OCI-LY1 (cell line): ENCODE measurements at regions not wholly inside any gene's neighbourhood (a gene's known extent, or its start where the extent isn't known, plus 50 kb on each side); places are given as distances from the start of the nearest gene placed in this dataset.

Experiments
- H2AFZ ChIP-seq: fragments of 200-600 bp; sonication (generic), shearing (Covaris generic); 2 replicates; pipeline ENCODE4 v1.6.0; 2014; ENCODE audit warnings: antibody characterized with exemption, mild to moderate bottlenecking, low read length
- H3F3A ChIP-seq: fragments of 200-600 bp; sonication (generic), shearing (Covaris generic); 2 replicates; pipeline ENCODE4 v1.6.0; 2014; ENCODE audit warnings: mild to moderate bottlenecking, antibody characterized with exemption, low read length, moderate library complexity; ENCODE audit not compliant: insufficient read depth
- H3K27ac ChIP-seq: fragments of 200-600 bp; sonication (generic); 2 replicates; pipeline ENCODE4 v1.5.1; 2014; ENCODE audit warnings: low read length, mixed run types, mild to moderate bottlenecking, low read depth; ENCODE audit not compliant: poor library complexity, severe bottlenecking
- H3K27me3 ChIP-seq: fragments of 200-600 bp; sonication (generic); 2 replicates; pipeline ENCODE4 v1.6.0; 2014; ENCODE audit warnings: antibody characterized with exemption, mild to moderate bottlenecking, low read length, moderate library complexity; ENCODE audit not compliant: insufficient read depth
- H3K36me3 ChIP-seq: fragments of 200-600 bp; sonication (generic); 2 replicates; pipeline ENCODE4 v1.6.1; 2014; ENCODE audit warnings: mild to moderate bottlenecking, antibody characterized with exemption, low read length, moderate library complexity, mixed read lengths; ENCODE audit not compliant: insufficient read depth
- H3K4me1 ChIP-seq: fragments of 200-600 bp; sonication (generic); 2 replicates; pipeline ENCODE4 v1.5.1; 2014; ENCODE audit warnings: mild to moderate bottlenecking, low read length, moderate library complexity; ENCODE audit not compliant: insufficient read depth, severe bottlenecking
- H3K4me2 ChIP-seq: fragments of 200-600 bp; sonication (generic), shearing (Covaris generic); 2 replicates; pipeline ENCODE4 v1.6.1; 2014; ENCODE audit warnings: low read length
- H3K4me3 ChIP-seq: fragments of 200-600 bp; sonication (generic); 2 replicates; pipeline ENCODE4 v1.5.1; 2014; ENCODE audit warnings: low read length, low read depth, mild to moderate bottlenecking, mixed read lengths; ENCODE audit not compliant: poor library complexity, severe bottlenecking
- H3K79me2 ChIP-seq: fragments of 200-600 bp; shearing (Covaris generic); 2 replicates; pipeline ENCODE4 v1.6.1; 2016; ENCODE audit warnings: mixed run types, low read length, mixed read lengths; ENCODE audit not compliant: insufficient read depth
- H3K9ac ChIP-seq: fragments of 200-600 bp; sonication (generic), shearing (Covaris generic); 2 replicates; pipeline ENCODE4 v1.6.1; 2014; ENCODE audit warnings: mild to moderate bottlenecking, low read length, mixed read lengths
- H3K9me2 ChIP-seq: fragments of 200-600 bp; sonication (generic), shearing (Covaris generic); 2 replicates; pipeline ENCODE4 v1.6.1; 2014; ENCODE audit warnings: low read depth, mild to moderate bottlenecking, low read length, mixed read lengths
- H3K9me3 ChIP-seq: fragments of 200-600 bp; shearing (Covaris generic); 2 replicates; pipeline ENCODE4 v1.6.1; 2014; ENCODE audit warnings: low read length, mixed read lengths
- H4K20me1 ChIP-seq: fragments of 200-600 bp; sonication (generic), shearing (Covaris generic); 2 replicates; pipeline ENCODE4 v1.6.0; 2016; ENCODE audit warnings: mild to moderate bottlenecking, low read length; ENCODE audit not compliant: insufficient read depth
- EZH2 ChIP-seq: fragments of 200-600 bp; sonication (generic), shearing (Covaris generic); IDR thresholded peaks from 2 replicates; pipeline ENCODE4 v1.8.0; 2017; ENCODE audit warnings: borderline replicate concordance, mixed run types, mild to moderate bottlenecking, antibody characterized with exemption, low read length, moderate library complexity, mixed read lengths
- TF ChIP-seq, protein P1 (sequence below): fragments of 200-600 bp; sonication (generic), shearing (Covaris generic); IDR thresholded peaks from 2 replicates; pipeline ENCODE4 v1.5.1; 2017; ENCODE audit warnings: mild to moderate bottlenecking, antibody characterized with exemption, low read length, moderate library complexity, mixed read lengths

GRCh38 chr4:114132199-114132598 is 152.8 kb upstream of the ARSJ start:
- H3K9ac ChIP-seq: no peak overlapping the region
- H3F3A ChIP-seq: no peaks in the 10 kb centered on the region
- H3K79me2 ChIP-seq: no peaks in the 10 kb centered on the region
- H3K4me2 ChIP-seq: no peak overlapping the region
- no peaks in the 10 kb centered on the region for H4K20me1 ChIP-seq
- H3K4me1 ChIP-seq: no peaks in the 10 kb centered on the region
- no peaks in the 10 kb centered on the region for H3K9me2 ChIP-seq
- no peak overlapping the region for H2AFZ ChIP-seq
- H3K27ac ChIP-seq: no peak overlapping the region
- H3K27me3 ChIP-seq: no peaks in the 10 kb centered on the region
- no peaks in the 10 kb centered on the region for H3K36me3 ChIP-seq
- H3K9me3 ChIP-seq: no peaks in the 10 kb centered on the region
- H3K4me3 ChIP-seq: no peak overlapping the region
- TF ChIP-seq EZH2: no peak
- TF ChIP-seq, protein P1, sequence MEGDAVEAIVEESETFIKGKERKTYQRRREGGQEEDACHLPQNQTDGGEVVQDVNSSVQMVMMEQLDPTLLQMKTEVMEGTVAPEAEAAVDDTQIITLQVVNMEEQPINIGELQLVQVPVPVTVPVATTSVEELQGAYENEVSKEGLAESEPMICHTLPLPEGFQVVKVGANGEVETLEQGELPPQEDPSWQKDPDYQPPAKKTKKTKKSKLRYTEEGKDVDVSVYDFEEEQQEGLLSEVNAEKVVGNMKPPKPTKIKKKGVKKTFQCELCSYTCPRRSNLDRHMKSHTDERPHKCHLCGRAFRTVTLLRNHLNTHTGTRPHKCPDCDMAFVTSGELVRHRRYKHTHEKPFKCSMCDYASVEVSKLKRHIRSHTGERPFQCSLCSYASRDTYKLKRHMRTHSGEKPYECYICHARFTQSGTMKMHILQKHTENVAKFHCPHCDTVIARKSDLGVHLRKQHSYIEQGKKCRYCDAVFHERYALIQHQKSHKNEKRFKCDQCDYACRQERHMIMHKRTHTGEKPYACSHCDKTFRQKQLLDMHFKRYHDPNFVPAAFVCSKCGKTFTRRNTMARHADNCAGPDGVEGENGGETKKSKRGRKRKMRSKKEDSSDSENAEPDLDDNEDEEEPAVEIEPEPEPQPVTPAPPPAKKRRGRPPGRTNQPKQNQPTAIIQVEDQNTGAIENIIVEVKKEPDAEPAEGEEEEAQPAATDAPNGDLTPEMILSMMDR: no peak

DNA sequence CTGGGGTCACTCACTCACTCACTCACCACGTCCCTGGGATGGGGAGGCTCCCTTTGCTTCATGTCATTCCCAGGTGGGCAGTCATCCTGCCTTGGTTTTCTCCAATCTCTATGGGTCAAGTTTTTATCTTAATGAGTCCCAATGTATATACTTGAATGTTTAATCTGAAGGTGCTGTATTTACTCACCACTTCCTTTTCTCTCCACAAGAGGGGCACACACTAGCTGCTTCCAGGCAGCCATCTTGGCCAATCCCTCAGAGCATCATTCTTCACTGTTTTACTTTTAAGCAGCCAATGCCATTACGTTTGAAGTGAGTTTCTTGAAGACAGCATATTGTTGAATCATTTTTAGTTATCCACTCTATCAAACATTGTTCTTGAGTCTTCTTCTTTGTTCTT is 153.4 kb upstream of the ARSJ start:
- Histone ChIP-seq H3K9ac (no peak overlapping the region), H3K9me2 (no peaks in the 10 kb centered on the region), H3K36me3 (no peaks in the 10 kb centered on the region), H3K27ac (no peak overlapping the region), H2AFZ (no peak overlapping the region), H3K4me2 (no peak overlapping the region), H3K4me1 (no peaks in the 10 kb centered on the region), H3F3A (no peaks in the 10 kb centered on the region), H3K9me3 (no peaks in the 10 kb centered on the region), H3K79me2 (no peaks in the 10 kb centered on the region), H4K20me1 (no peaks in the 10 kb centered on the region), H3K27me3 (no peaks in the 10 kb centered on the region), H3K4me3 (no peak overlapping the region)
- no peak for TF ChIP-seq EZH2
- TF ChIP-seq, protein P1: peak; percentile 46; the same call in 1 of the 2 replicates

- Histone ChIP-seq H3K9ac (no peak overlapping the region), H3K4me1 (no peaks in the 10 kb centered on the region), H2AFZ (no peak overlapping the region), H3K79me2 (no peaks in the 10 kb centered on the region), H3K27ac (no peak overlapping the region), H3F3A (no peaks in the 10 kb centered on the region), H3K27me3 (no peaks in the 10 kb centered on the region), H3K9me2 (no peaks in the 10 kb centered on the region), H4K20me1 (no peaks in the 10 kb centered on the region), H3K9me3 (no peaks in the 10 kb centered on the region), H3K36me3 (no peaks in the 10 kb centered on the region), H3K4me2 (no peak overlapping the region), H3K4me3 (no peak overlapping the region)
- TF ChIP-seq, protein P1: no peak
- no peak for TF ChIP-seq EZH2
Observed at GRCh38 chr4:114136069-114136468, 156.6 kb upstream of the ARSJ start.
